ENCODE measurements at regions not wholly inside any gene's neighbourhood (a gene's known extent, or its start where the extent isn't known, plus 50 kb on each side); places are given as distances from the start of the nearest gene placed in this dataset.

GRCh38 chr20:60636417-60636816, 615.6 kb upstream of the CDH4 start:
- TF ChIP-seq, protein P1, sequence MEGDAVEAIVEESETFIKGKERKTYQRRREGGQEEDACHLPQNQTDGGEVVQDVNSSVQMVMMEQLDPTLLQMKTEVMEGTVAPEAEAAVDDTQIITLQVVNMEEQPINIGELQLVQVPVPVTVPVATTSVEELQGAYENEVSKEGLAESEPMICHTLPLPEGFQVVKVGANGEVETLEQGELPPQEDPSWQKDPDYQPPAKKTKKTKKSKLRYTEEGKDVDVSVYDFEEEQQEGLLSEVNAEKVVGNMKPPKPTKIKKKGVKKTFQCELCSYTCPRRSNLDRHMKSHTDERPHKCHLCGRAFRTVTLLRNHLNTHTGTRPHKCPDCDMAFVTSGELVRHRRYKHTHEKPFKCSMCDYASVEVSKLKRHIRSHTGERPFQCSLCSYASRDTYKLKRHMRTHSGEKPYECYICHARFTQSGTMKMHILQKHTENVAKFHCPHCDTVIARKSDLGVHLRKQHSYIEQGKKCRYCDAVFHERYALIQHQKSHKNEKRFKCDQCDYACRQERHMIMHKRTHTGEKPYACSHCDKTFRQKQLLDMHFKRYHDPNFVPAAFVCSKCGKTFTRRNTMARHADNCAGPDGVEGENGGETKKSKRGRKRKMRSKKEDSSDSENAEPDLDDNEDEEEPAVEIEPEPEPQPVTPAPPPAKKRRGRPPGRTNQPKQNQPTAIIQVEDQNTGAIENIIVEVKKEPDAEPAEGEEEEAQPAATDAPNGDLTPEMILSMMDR (conservative IDR thresholded peaks at IDR 0.05; ENCODE audit: low read depth, low read length): no peak
- DNase-seq (ENCODE audit: low read depth): no peak
- H3K4me3 ChIP-seq (ENCODE audit: low read depth, low read length): no peak overlapping the region

GRCh38 chr20:60637801-60638200, 614.3 kb upstream of the CDH4 start:
- TF ChIP-seq, protein P1 (conservative IDR thresholded peaks at IDR 0.05; ENCODE audit: low read depth, low read length): no peak
- no peak for DNase-seq (ENCODE audit: low read depth)
- no peak overlapping the region for H3K4me3 ChIP-seq (ENCODE audit: low read depth, low read length)

DNA sequence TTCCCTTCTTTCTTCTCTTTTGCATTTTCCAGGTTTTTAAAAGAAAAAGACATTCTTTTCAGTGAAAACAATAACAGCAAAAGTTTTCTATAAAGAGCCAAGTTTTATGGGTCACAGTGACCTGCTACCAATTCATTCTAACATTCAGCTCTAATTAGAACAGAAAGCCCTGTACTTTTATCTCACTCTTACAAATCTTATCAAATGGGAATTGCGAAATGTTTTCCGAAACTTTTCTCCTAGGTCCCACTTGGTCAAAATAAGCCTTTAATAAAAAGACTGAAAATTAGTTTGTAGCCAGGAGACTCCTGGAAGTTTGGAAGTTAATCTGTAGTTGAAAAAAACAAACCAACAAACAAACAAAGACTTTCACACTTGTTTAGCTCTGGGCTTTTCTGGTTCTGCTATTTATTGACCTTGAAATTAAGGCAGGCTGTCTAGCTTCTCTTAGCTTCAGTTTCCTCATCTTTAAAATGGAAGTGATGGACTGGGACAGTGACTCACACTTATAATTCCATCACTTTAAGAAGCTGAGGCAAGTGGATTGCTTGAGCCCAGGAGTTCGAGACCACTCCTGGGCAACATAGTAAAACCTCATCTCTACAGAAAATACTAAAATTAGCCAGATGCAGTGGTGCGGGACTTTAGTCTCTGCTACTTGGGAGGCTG, 613.5 kb upstream of the CDH4 start:
- DNase-seq (ENCODE audit: low read depth): no peak
- TF ChIP-seq, protein P1 (conservative IDR thresholded peaks at IDR 0.05; ENCODE audit: low read depth, low read length): no peak
- H3K4me3 ChIP-seq (ENCODE audit: low read depth, low read length): no peak overlapping the region

- TF ChIP-seq, protein P1 (conservative IDR thresholded peaks at IDR 0.05; ENCODE audit: low read depth, low read length): no peak
- H3K4me3 ChIP-seq (ENCODE audit: low read depth, low read length): no peak overlapping the region
- DNase-seq (ENCODE audit: low read depth): no peak
Measured at GRCh38 chr20:60641879-60642447, 610.1 kb upstream of the CDH4 start.

GRCh38 chr20:60642541-60642940, 609.5 kb upstream of the CDH4 start:
- TF ChIP-seq, protein P1 (conservative IDR thresholded peaks at IDR 0.05; ENCODE audit: low read depth, low read length): no peak
- DNase-seq (ENCODE audit: low read depth): no peak
- H3K4me3 ChIP-seq (ENCODE audit: low read depth, low read length): no peak overlapping the region

DNA sequence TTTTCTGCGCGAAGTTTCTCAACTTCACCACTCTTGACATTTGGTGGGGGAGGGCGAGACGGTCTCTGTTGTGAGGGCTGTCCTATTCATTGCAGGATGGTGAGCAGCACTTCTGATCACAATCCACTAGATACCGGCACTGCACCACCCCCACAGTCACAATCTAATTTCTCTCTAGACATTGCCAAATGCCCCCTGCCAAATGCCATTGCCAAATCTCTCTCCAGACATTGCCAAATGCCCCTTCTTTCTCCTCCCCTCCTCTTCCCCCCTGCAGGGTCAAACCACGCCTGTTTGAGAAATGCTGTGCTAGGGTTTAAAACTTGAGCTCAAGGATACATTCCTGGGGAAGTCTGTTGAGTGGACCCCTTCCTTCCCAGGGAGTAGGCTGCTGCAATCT, 603.5 kb upstream of the CDH4 start:
- TF ChIP-seq, protein P1 (conservative IDR thresholded peaks at IDR 0.05; ENCODE audit: low read depth, low read length): no peak
- no peak overlapping the region for H3K4me3 ChIP-seq (ENCODE audit: low read depth, low read length)
- DNase-seq (ENCODE audit: low read depth): no peak

- DNase-seq (ENCODE audit: low read depth): no peak
- H3K4me3 ChIP-seq (ENCODE audit: low read depth, low read length): no peak overlapping the region
- TF ChIP-seq, protein P1 (conservative IDR thresholded peaks at IDR 0.05; ENCODE audit: low read depth, low read length): no peak
Measured at GRCh38 chr20:60649541-60649940, 602.5 kb upstream of the CDH4 start.

All from choroid plexus epithelial cell (primary cell).